NCI-H526 (cell line): ENCODE measurements at regions not wholly inside any gene's neighbourhood (a gene's known extent, or its start where the extent isn't known, plus 50 kb on each side); places are given as distances from the start of the nearest gene placed in this dataset.
"Not testable (repeated sequence)": the region's sequence is repeated elsewhere in the genome, so short reads cannot be mapped to it uniquely, and the experiment has no call there.

Source experiments
- DNase-seq, 2 experiments: peaks; one replicate each; lab custom pipeline; 2025; lab: John Stamatoyannopoulos, UW

DNA sequence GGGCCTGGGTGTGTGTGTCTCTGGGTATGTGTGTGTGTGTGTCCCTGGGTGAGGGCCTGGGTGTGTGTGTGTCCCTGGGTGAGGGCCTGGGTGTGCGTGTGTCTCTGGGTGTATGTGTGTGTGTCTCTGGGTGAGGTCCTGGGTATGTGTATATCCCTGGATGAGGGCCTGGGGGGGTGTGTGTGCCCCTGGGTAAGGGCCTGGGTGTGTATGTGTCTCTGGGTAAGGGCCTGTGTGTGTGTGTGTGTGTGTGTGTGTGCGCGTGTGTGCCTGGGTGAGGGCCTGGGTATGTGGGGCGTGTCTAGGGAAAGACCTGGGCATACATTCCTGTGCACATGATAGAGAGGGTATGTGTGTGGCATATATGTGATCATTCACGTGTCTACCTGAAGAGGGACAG is 155.1 kb upstream of the ZC3H12A start:
- no peak for DNase-seq

DNA sequence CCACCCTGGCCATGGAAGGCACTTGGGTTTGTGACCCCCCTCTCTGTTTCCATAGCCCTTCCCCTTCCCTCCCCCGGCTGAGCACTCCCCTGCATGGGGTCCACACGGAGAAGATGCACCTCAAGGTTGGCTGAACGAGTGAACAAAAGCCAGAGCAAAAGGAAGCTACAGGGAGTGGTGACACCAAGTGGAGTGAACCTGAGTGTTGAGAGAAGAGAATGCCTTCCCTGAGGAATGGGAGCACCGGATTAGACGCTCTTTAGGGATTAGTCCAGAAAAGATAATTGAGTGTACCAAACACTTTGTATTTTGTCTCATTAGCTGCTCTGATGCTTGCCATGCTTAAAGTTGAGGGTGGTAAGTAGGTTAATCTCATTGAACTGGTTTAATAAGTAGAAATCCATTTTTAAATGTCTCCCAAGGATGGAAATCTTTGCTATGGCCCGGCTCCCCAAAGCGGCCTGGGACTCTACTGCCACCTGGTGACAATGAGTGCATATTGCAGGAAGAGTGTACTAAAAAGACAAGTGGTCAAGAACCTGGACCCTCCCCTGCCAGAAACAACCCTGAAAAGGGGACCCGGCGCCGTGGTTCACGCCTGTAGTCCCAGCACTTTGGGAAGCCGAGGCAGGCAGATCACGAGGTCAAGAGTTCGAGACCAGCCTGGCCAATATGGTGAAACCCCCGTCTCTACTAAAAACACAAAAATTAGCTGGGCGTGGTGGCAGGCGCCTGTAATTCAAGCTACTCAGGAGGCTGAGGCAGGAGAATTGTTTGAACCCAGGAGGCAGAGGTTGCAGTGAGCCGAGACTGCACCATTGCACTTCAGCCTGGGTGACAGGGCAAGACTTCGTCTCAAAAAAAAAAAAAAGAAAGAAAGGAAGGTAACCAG is 150.6 kb upstream of the ZC3H12A start:
- DNase-seq = peak; percentile 63 to 87

- peak; percentile 44 to 52 for DNase-seq
Measured at GRCh38 chr1:37325010-37325409, 149.4 kb upstream of the ZC3H12A start.

DNA sequence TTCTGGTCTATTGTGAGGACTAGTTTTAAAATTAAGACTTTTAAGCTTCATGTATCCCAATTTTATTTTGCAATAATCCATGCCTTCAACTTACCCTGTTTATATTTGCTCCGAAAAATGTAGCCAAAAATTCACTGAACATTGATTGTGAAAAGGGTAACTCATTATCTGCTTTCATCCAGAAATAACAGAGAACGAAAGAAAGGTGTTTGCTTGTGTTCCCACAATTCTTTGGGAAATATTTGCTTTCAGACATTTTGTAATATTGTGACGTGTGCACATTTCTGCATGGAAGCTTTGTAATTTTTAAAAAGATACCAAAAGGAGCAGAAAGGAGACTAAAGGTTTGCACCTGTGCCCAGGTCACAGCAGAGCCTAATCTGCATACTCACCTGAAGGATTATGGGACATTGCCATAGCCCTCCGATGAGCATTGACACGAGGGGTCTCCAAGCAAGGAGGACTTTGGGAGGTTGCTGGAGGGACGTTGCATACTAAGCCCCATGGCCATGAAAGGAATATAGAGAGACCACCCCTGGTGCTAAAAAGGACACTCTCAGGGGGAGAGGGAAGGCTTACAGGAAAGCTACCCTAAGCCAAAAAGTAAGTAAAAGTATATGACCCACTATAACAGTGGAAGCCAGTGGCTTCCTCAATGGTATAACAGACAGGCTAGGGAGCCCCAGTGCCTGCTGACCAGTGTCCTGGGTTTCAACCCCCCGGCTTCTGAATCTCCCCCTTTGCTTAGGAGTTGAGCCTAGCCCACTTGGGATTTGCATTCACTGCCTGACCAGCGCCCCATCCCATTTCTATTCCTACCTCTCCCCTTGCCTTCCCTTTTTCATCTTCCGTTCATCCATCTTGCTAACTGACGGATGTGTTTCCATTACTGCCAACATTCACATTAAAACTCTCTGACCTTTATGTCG is 148.6 kb upstream of the ZC3H12A start:
- peak; percentile 89 to 95 for DNase-seq

DNA sequence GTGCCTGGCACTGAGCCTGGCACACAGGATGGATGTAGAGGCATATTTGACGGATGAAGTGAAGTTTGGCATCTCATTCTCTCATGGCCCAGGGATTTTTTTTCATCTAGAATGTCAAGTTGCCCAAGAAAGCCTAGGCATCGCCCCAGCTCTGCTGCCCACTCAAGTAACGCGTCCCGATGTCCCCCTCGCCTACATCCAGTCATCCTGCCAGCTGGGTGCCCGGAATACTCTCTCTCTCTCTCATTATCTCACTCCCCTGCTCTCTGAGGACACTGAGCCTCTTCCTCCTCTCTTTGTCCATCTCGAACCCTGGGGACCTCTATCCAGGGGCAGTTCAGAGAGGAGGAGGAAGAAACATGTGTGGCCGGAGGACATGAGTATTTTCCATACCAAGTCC is 142.3 kb upstream of the ZC3H12A start:
- DNase-seq = no peak

GRCh38 chr1:37338658-37339057 is 135.7 kb upstream of the ZC3H12A start:
- DNase-seq = no peak

- peak in 1 of 2 experiments; percentile 39 for DNase-seq
Measured at GRCh38 chr1:37342736-37343135, 131.6 kb upstream of the ZC3H12A start.

DNA sequence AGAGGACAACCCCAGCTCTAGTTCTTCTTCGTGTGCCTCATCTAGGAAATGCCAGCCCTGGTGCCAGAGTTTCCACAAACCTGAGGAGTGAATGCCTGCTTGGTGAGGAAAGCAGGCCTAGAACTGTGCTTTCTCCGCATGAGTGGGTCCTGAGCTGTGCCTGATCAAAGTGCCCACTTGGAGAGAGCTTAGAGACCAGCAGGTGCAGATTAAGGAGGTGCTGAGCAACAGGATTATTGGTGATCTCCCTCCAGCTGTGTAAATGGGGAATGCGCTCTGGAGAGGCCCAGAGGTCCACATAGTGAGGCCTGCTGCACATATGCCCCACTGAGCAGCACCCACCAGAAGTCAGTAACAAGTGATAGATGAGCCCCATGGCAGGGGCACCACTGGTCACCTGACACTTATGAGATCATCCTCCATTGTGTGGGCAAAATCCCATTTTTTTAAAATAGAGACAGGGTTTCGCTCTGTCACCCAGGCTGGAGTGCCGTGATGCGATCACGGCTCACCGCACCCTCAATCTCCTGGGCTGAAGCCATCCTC is 127.2 kb upstream of the ZC3H12A start:
- no peak for DNase-seq

- no peak for DNase-seq
Measured at GRCh38 chr1:37353871-37354270, 120.5 kb upstream of the ZC3H12A start.

DNA sequence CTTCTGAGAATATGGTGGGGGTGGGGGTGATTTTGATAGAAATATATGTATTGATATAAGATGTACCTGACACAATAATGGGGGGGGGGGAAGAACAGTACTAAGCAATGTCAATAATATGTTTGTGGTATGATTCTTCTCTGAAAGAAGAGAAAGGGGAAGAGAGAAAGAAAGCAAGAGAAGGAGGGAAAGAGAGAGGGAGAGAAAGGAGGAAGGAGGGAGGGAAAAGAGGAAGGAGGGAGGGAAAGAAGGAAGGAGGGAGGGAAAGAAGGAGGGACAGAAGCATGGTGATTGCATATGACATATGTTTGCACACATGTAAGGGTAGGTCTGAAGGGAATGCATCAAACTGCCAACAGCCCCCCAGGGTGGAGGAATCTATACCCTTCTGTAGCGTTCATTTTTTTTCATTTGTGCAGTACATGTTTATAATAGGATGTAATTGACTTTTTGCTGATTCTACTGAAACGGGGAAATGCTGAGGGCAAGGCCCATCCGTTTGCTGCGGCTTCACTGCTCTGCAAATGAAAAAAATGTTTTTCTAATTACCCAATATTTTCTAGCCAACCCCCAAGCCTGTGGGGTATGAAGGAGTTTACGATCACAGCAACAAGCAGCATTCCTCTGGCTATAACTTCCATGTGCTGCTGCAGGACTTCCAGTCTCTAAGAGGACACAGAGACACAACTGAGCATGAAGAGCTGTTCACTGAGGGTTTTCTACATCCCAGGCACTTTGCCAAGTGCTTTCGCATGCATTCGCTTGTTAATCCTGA is 119.3 kb upstream of the ZC3H12A start:
- no peak for DNase-seq

- no peak for DNase-seq
Measured at GRCh38 chr1:37358992-37359391, 115.4 kb upstream of the ZC3H12A start.

DNA sequence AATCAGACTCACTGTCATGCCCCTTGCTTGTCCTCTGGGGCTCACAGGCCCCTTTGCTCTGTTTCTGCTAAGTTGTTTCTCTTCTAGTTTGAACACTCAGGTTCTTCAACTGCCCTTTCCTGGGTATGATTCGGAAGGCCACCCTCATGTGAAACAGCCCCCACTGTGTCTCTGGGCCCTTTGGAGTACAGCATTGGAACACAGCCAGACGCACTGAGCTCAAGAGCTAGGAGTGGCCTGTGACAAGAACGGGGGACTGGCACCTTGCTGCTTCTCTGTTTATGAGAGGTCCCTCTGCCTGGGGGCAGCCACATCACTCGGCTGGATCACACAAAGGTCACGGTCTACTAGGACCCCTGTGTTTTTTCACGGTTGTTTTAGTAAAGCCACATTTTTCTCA is 114.4 kb upstream of the ZC3H12A start:
- no peak for DNase-seq

- DNase-seq = no peak
Measured at GRCh38 chr1:37362594-37363385, 111.6 kb upstream of the ZC3H12A start.

DNA sequence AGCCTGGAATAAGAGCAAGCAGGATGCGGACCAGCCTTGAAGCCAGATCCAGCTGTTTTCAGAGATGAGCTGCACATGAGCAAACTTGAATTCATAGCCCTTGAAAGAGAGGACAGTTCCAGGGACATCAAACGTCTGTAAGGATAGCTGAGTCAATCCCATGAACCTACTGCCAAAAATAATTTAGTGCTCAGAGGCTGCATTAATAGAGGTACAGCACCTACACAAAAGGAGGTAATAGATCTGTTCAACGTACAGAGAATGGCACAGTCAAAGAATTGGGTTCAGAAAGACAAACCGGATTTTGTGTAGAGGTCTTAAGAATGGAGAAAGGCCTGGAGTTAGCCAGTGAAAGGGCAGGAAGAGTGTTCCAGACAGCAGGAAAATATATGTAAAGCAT is 110.8 kb upstream of the ZC3H12A start:
- DNase-seq = no peak

GRCh38 chr1:37368665-37369315 is 105.6 kb upstream of the ZC3H12A start:
- not testable (repeated sequence) for DNase-seq

DNA sequence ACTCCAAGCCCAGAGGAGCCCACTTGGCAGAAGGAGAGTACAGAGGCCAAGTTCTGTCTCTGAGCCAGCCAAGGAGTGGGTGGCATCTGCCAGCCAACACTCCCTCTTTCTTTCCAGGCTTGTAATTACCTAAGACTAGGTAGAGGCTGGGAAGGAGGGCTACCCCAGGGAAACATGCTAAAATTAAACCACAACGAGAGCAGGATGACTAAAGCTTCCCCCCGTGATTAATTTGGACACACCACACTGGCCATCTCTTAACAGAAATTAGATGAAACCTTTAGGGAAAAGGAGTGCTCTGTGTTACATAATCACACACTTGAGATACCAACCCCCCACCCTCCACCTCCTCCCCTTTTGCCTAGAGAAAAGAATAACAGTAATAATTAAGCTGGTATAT is 102.1 kb upstream of the ZC3H12A start:
- DNase-seq = no peak

- no peak for DNase-seq
Measured at GRCh38 chr1:37372711-37373110, 101.7 kb upstream of the ZC3H12A start.

GRCh38 chr1:37373413-37373812 is 101.0 kb upstream of the ZC3H12A start:
- DNase-seq = no peak

- peak; percentile 44 to 72 for DNase-seq
Measured at GRCh38 chr1:37380546-37380945, 93.8 kb upstream of the ZC3H12A start.

DNA sequence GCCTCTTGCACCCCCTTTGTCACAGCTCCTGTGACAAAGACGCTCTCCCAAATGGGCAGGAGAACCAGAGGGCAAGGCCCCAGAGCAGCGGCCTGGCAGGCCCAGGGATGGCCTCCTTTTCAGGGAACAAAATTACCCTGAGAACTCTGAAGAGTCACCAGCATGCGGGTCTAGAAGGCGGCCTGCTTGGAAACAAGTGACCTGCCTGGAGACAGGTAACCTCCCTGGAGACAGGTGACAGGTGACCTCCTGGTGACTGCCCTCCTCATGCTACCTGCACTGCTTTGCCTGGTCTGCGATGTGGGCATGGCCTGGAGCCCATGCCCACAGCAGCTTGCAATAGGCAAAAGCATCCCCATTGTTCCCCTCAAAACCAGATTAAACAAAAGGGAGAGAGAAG is 86.5 kb upstream of the ZC3H12A start:
- DNase-seq = no peak
